B cell (primary cell): ENCODE measurements at regions not wholly inside any gene's neighbourhood (a gene's known extent, or its start where the extent isn't known, plus 50 kb on each side); places are given as distances from the start of the nearest gene placed in this dataset.

Source experiments
- ATAC-seq: fragments of 200-7000 bp; cut with Tn5 transposase; one replicate; pipeline ENCODE4 v1.10.0; 2021; ENCODE audit warnings: low read depth, mild to moderate bottlenecking, moderate number of reproducible peaks, moderate library complexity
- CTCF ChIA-PET: fragments of 350-600 bp; sonication (Branson Sonifier 250); formaldehyde crosslinking; loops from one replicate; lab custom pipeline; 2021; ENCODE audit warnings: antibody characterized with exemption, inconsistent platforms; lab: Charles Lee
- POLR2A ChIA-PET: fragments of 350-600 bp; sonication (Branson Sonifier 250); formaldehyde crosslinking; loops from one replicate; lab custom pipeline; 2021; ENCODE audit warnings: antibody characterized with exemption; lab: Charles Lee
- DNase-seq: peaks from one replicate; pipeline ENCODE4 v3.0.0; 2013
- H2AFZ ChIP-seq: 2 replicates; pipeline ENCODE4 v1.6.1; 2012; ENCODE audit warnings: mild to moderate bottlenecking, low read depth, low read length; ENCODE audit not compliant: insufficient read depth, poor library complexity, severe bottlenecking
- H3K27ac ChIP-seq, 2 donors: 1 replicate in 1 of 2; 2 replicates in 1 of 2; pipeline ENCODE4 v1.5.1; 2012 to 2013; ENCODE audit warnings: low read length in 2 of 2, mild to moderate bottlenecking in 2 of 2, moderate library complexity in 1 of 2
- H3K27me3 ChIP-seq, 4 experiments: fragments of 200-600 bp in 1 of 4; sonication (generic) in 1 of 4; replicated peaks in 1 of 4; 1 replicate in 2 of 4; 2 replicates in 2 of 4; pipeline versions ENCODE4 v1.6.1 to v1.7.0; 2013 to 2016; ENCODE audit warnings: low read length in 3 of 4, mild to moderate bottlenecking in 2 of 4, mixed read lengths in 1 of 4, moderate library complexity in 1 of 4; ENCODE audit not compliant: insufficient read depth in 4 of 4, control insufficient read depth in 3 of 4; ENCODE audit errors: control extremely low read depth in 1 of 4
- H3K36me3 ChIP-seq, 2 experiments: replicated peaks in 1 of 2; 1 replicate in 1 of 2; 2 replicates in 1 of 2; pipeline versions ENCODE4 v1.6.1 to v1.7.1; 2013; ENCODE audit warnings: low read length in 1 of 2; ENCODE audit not compliant: insufficient read depth in 2 of 2, control insufficient read depth in 1 of 2; ENCODE audit errors: control extremely low read depth in 1 of 2, extremely low read depth in 1 of 2
- H3K4me1 ChIP-seq, 2 donors: fragments of 200-600 bp in 1 of 2; sonication (generic) in 1 of 2; 1 replicate in 1 of 2; 2 replicates in 1 of 2; pipeline versions ENCODE4 v1.5.1 to v1.6.1; 2013 to 2017; ENCODE audit warnings: low read length in 2 of 2; ENCODE audit not compliant: control insufficient read depth in 2 of 2, insufficient read depth in 2 of 2
- H3K4me2 ChIP-seq: replicated peaks from 2 replicates; pipeline ENCODE3; 2012; ENCODE audit warnings: mild to moderate bottlenecking, low read depth, low read length; ENCODE audit not compliant: poor library complexity, severe bottlenecking
- H3K4me3 ChIP-seq, 5 experiments: fragments of 200-600 bp in 1 of 5; sonication (generic) in 1 of 5; 1 replicate in 3 of 5; 2 replicates in 2 of 5; pipeline versions ENCODE4 v1.5.1 to v1.7.0; 2011 to 2016; ENCODE audit warnings: low read length in 4 of 5, mild to moderate bottlenecking in 4 of 5, low read depth in 2 of 5, control low read depth in 1 of 5, moderate library complexity in 1 of 5; ENCODE audit not compliant: insufficient read depth in 1 of 5; ENCODE audit errors: control extremely low read depth in 1 of 5, extremely low read depth in 1 of 5
- H3K79me2 ChIP-seq: fragments of 200-600 bp; sonication (generic); one replicate; pipeline ENCODE4 v1.6.0; 2016; ENCODE audit warnings: low read length; ENCODE audit not compliant: control insufficient read depth, insufficient read depth
- H3K9ac ChIP-seq: fragments of 200-600 bp; sonication (generic); 2 replicates; pipeline ENCODE4 v1.6.1; 2017; ENCODE audit warnings: mild to moderate bottlenecking, low read length, moderate library complexity
- H3K9me3 ChIP-seq, 3 donors: one replicate each; pipeline versions ENCODE4 v1.6.1 to v1.7.1; 2013; ENCODE audit warnings: low read length in 2 of 3; ENCODE audit not compliant: control insufficient read depth in 2 of 3, insufficient read depth in 1 of 3; ENCODE audit errors: control extremely low read depth in 1 of 3
- H4K20me1 ChIP-seq: 2 replicates; pipeline ENCODE4 v1.6.0; 2012; ENCODE audit warnings: mild to moderate bottlenecking, low read length; ENCODE audit not compliant: insufficient read depth, control insufficient read depth, poor library complexity, severe bottlenecking
- H3K27ac Mint-ChIP-seq: one replicate; pipeline ENCODE4 v1.8.0; 2021; ENCODE audit warnings: mixed read lengths
- H3K27me3 Mint-ChIP-seq: one replicate; pipeline ENCODE4 v1.8.0; 2021; ENCODE audit warnings: mixed read lengths
- H3K4me1 Mint-ChIP-seq: one replicate; pipeline ENCODE4 v1.8.0; 2021; ENCODE audit warnings: mixed read lengths
- H3K4me3 Mint-ChIP-seq: one replicate; pipeline ENCODE4 v1.8.0; 2021; ENCODE audit warnings: mixed read lengths
- H3K9me3 Mint-ChIP-seq: one replicate; pipeline ENCODE4 v1.8.0; 2022; ENCODE audit warnings: mixed read lengths; ENCODE audit not compliant: insufficient read depth
- CTCF ChIP-seq: fragments of 200-600 bp; IDR thresholded peaks from one replicate; pipeline ENCODE4 v1.8.0; 2022; ENCODE audit warnings: antibody characterized with exemption, mild to moderate bottlenecking
- EZH2 ChIP-seq: IDR thresholded peaks from 2 replicates; pipeline ENCODE4 v1.6.1; 2012; ENCODE audit warnings: borderline replicate concordance, low read depth, mild to moderate bottlenecking, moderate library complexity, low read length; ENCODE audit not compliant: insufficient read depth, poor library complexity, severe bottlenecking
- WGBS: methylation state at CpG from one replicate; pipeline ENCODE4 v1.1.5; 2013; ENCODE audit warnings: missing lambda C conversion rate; ENCODE audit not compliant: insufficient coverage; 5-methylcytosine and 5-hydroxymethylcytosine counted together
- intact Hi-C: fragments of 100-400 bp; cut with micrococcal nuclease; formaldehyde crosslinking; loops from one replicate; pipeline ENCODE4 v1.10.0; 2022

- TF ChIP-seq CTCF (no peak), EZH2 (no peak)
- Histone ChIP-seq H3K9ac (no peak overlapping the region), H3K27me3 (no peaks in the 10 kb centered on the region), H3K4me2 (no peak overlapping the region), H2AFZ (no peak overlapping the region), H3K4me1 (no peaks in the 10 kb centered on the region), H3K4me3 (no peak overlapping the region), H3K36me3 (no peaks in the 10 kb centered on the region), H3K9me3 (no peaks in the 10 kb centered on the region), H3K27ac (no peak overlapping the region), H3K79me2 (no peaks in the 10 kb centered on the region), H4K20me1 (no peaks in the 10 kb centered on the region)
- ChIA-PET CTCF (no interaction called here), POLR2A (no interaction called here)
- Mint-ChIP-seq H3K9me3 (no peaks in the 10 kb centered on the region), H3K4me1 (no peaks in the 10 kb centered on the region), H3K27ac (no peak overlapping the region), H3K4me3 (no peak overlapping the region), H3K27me3 (no peaks in the 10 kb centered on the region)
- intact Hi-C loops: no loop called here
- DNase-seq (no peak), ATAC-seq (no peak)
Measured at GRCh38 chr5:125126050-125126449, 379.6 kb upstream of the ZNF608 start.

GRCh38 chr5:125129151-125129806 lies 382.8 kb upstream of the ZNF608 start:
- no peaks in the 10 kb centered on the region for H3K36me3 ChIP-seq
- Mint-ChIP-seq H3K4me1 (no peaks in the 10 kb centered on the region), H3K9me3 (no peaks in the 10 kb centered on the region), H3K27ac (no peak overlapping the region), H3K27me3 (no peaks in the 10 kb centered on the region), H3K4me3 (no peak overlapping the region)
- H4K20me1 ChIP-seq: no peaks in the 10 kb centered on the region
- CTCF ChIA-PET: no interaction called here
- 100% methylated on average over 3 of the region's 4 CpGs for WGBS
- no peaks in the 10 kb centered on the region for H3K4me1 ChIP-seq
- no peak overlapping the region for H3K4me2 ChIP-seq
- no peak for TF ChIP-seq CTCF
- intact Hi-C loops: no loop called here
- no peak overlapping the region for H3K4me3 ChIP-seq
- POLR2A ChIA-PET: no interaction called here
- H3K9ac ChIP-seq: no peak overlapping the region
- no peak overlapping the region for H2AFZ ChIP-seq
- ATAC-seq: no peak
- H3K9me3 ChIP-seq: no peaks in the 10 kb centered on the region
- H3K79me2 ChIP-seq: no peaks in the 10 kb centered on the region
- no peaks in the 10 kb centered on the region for H3K27me3 ChIP-seq
- DNase-seq: no peak
- no peak overlapping the region for H3K27ac ChIP-seq
